GM13976 (cell line): ENCODE measurements at regions not wholly inside any gene's neighbourhood (a gene's known extent, or its start where the extent isn't known, plus 50 kb on each side); places are given as distances from the start of the nearest gene placed in this dataset.
"Not testable (repeated sequence)": the region's sequence is repeated elsewhere in the genome, so short reads cannot be mapped to it uniquely, and the experiment has no call there.

Experiments used
- DNase-seq: peaks from one replicate; pipeline ENCODE4 v3.0.0; 2012; ENCODE audit warnings: low spot score
- in situ Hi-C: fragments of 300-500 bp; cut with MboI; formaldehyde crosslinking; loops from one replicate; pipeline ENCODE4 v1.12.0; 2022; ENCODE audit warnings: low sequenced_read_pairs, mixed read lengths, inconsistent platforms; ENCODE audit not compliant: unreplicated experiment
- TF ChIP-seq, protein P1 (sequence below): IDR thresholded peaks from 2 replicates; pipeline ENCODE4 v1.5.1; 2012; ENCODE audit warnings: borderline replicate concordance, mild to moderate bottlenecking; ENCODE audit not compliant: insufficient read depth; ENCODE audit errors: extremely low read depth, missing control alignments, control extremely low read depth

GRCh38 chr4:164109503-164109902, 615.0 kb downstream of the TMA16 start:
- in situ Hi-C loops = no loop called here
- DNase-seq = no peak
- TF ChIP-seq, protein P1, sequence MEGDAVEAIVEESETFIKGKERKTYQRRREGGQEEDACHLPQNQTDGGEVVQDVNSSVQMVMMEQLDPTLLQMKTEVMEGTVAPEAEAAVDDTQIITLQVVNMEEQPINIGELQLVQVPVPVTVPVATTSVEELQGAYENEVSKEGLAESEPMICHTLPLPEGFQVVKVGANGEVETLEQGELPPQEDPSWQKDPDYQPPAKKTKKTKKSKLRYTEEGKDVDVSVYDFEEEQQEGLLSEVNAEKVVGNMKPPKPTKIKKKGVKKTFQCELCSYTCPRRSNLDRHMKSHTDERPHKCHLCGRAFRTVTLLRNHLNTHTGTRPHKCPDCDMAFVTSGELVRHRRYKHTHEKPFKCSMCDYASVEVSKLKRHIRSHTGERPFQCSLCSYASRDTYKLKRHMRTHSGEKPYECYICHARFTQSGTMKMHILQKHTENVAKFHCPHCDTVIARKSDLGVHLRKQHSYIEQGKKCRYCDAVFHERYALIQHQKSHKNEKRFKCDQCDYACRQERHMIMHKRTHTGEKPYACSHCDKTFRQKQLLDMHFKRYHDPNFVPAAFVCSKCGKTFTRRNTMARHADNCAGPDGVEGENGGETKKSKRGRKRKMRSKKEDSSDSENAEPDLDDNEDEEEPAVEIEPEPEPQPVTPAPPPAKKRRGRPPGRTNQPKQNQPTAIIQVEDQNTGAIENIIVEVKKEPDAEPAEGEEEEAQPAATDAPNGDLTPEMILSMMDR = no peak

DNA sequence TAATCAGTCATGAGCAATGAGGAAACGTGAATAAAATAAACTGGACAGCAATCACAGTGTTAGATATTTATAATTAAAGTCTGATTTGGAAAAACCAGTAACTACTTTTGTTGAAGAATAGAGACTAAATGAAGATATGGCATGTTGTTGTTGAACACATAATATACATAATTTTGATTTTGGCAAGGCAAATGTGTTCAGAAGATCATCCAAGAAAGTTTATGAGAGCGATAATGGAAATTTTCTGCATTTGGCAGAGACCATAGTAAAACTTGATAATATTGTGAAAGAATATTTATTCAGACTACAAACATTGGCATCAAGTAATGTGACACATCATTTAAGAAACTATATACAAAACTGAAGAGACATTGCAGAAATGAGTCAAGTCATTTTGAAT, 620.7 kb downstream of the TMA16 start:
- TF ChIP-seq, protein P1 = no peak

DNA sequence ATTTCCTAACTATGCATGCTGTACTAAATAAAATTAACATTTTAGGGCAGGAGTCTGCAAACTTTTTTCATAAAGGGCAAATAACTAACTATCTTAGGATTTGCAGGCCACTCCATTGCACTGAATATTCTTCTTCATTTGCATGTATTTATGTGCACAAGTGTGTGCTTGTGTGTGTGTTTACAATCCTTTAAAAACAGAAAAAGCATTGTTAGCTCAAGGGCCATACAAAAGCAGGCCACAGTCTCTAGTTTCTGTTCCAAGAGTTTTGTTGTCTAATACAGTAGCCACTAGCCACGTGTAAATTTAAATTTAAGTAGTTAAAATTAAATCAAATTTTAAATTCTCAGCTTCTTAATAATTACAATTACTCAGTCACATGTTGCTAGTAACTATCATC, 621.8 kb downstream of the TMA16 start:
- in situ Hi-C loops = no loop called here
- TF ChIP-seq, protein P1 = no peak
- no peak for DNase-seq

More for the DNA sequence above, 620.7 kb downstream of the TMA16 start:
- in situ Hi-C loops = no loop called here
- DNase-seq = no peak

GRCh38 chr4:164134388-164134787, 619.5 kb upstream of the SMIM31 start:
- in situ Hi-C loops = no loop called here
- TF ChIP-seq, protein P1 = no peak
- no peak for DNase-seq

DNA sequence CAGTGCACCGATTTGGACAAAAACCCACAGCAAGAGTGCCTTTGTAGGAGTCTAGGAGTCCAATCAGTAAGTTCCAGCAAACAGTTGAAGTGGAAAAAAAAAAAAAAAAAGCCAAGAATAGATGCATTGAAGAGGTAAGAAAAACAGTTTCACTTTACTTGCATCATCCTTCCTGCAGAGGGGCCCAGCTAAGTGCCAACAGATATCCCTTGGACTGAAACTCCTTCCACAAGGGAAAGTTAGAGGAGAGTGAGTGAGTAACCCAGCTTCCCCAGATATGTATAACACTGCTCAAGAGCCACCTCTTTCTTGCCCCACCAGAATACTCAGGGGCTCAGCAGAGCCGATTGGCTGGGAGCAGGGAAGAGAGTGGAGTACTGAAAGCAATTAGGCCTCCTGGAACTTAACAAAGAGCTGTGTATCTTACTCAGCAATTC, 617.7 kb upstream of the SMIM31 start:
- DNase-seq = no peak
- TF ChIP-seq, protein P1 = no peak
- in situ Hi-C loops = no loop called here

DNA sequence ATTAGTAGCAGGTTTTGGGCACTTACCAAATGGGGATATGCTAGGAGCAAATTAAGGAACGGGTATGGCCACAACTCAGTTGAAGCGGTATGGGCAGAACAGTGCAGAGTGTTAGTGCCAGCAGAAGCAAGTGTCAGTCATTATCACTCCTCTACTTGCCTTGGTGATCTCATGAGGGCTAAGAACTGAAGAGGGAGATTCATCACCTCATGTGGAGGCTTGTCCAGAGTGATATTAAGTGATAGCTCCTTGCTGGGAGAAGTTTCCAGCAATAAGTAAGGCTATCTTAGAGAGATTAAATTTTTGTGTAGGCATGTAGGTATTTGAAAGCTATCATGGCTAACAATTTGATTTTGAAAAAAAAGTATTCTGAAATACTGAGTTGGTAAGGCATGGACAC, 615.4 kb upstream of the SMIM31 start:
- TF ChIP-seq, protein P1 = no peak
- in situ Hi-C loops = no loop called here
- DNase-seq = no peak

DNA sequence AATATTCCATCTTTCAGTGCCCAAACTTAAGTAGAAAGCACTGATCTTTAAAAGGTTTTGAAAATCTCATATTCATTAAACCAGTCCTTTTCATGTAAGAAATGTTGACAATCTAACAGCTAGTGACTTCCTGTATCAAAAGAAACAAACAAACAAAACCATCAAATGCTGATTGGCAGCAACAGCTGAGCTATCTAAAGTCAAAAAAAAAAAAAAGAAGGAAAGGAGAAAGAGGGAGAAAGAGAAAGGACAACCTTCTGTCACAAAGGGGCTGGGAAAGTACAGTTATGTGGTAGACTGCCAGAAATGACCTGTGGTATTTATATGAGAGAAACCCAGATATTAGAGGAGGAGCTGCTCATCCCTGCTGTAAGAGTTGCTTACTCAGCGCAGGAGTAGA, 614.6 kb upstream of the SMIM31 start:
- in situ Hi-C loops = no loop called here
- DNase-seq = no peak

DNA sequence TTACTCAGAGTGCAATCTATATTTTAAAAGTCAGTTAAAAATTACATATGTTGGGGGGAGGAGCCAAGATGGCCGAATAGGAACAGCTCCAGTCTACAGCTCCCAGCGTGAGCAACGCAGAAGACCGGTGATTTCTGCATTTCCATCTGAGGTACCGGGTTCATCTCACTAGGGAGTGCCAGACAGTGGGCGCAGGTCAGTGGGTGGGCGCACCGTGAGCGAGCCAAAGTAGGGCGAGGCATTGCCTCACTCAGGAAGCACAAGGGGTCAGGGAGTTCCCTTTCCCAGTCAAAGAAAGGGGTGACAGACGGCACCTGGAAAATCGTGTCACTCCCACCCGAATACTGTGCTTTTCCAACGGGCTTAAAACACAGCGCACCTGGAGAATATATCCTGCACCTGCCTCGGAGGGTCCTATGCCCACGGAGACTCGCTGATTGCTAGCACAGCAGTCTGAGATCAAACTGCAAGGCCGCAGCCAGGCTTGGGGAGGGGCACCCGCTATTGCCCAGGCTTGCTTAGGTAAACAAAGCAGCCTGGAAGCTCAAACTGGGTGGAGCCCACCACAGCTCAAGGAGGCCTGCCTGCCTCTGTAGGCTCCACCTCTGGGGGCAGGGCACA, 612.1 kb upstream of the SMIM31 start:
- DNase-seq, in situ Hi-C loops: not testable (repeated sequence)

More for the DNA sequence above, 614.6 kb upstream of the SMIM31 start:
- TF ChIP-seq, protein P1 = no peak
